PC-3 (cell line): ENCODE measurements at regions not wholly inside any gene's neighbourhood (a gene's known extent, or its start where the extent isn't known, plus 50 kb on each side); places are given as distances from the start of the nearest gene placed in this dataset.

Experiments
- ATAC-seq: fragments of 200-7000 bp; cut with Tn5 transposase; 2 replicates; pipeline ENCODE4 v1.9.1; 2020; ENCODE audit warnings: mild to moderate bottlenecking, moderate library complexity
- BruUV-seq: library from RNA; stranded (reverse); fragments of 400-500 nt; replicated peaks from 2 replicates; lab custom pipeline; 2021; lab: Mats Ljungman, UMichigan
- CTCF ChIA-PET: fragments of 300-600 bp; sonication (Branson Sonifier 250); formaldehyde crosslinking; loops from one replicate; lab custom pipeline; 2022; ENCODE audit warnings: antibody characterized with exemption; lab: Charles Lee
- POLR2A ChIA-PET: fragments of 300-600 bp; sonication (Branson Sonifier 250); formaldehyde crosslinking; loops from one replicate; lab custom pipeline; 2022; ENCODE audit warnings: antibody characterized with exemption; ENCODE audit not compliant: unreplicated experiment; lab: Charles Lee
- DNase-seq: peaks from one replicate; pipeline ENCODE4 v3.0.0-alpha.2; 2015
- H2AFZ ChIP-seq: fragments of 300-600 bp; sonication (generic); 2 replicates; pipeline ENCODE4 v1.6.0; 2016; ENCODE audit warnings: antibody characterized with exemption, low read length
- H3F3A ChIP-seq: fragments of 300-600 bp; sonication (generic); one replicate; pipeline ENCODE4 v1.6.0; 2017; ENCODE audit warnings: antibody characterized with exemption, low read length, control low read depth, mild to moderate bottlenecking; ENCODE audit not compliant: unreplicated experiment
- H3K27ac ChIP-seq: fragments of 300-600 bp; sonication (generic); 2 replicates; pipeline ENCODE4 v1.5.1; 2016; ENCODE audit warnings: mild to moderate bottlenecking, low read length
- H3K27me3 ChIP-seq: fragments of 300-600 bp; sonication (generic); 2 replicates; pipeline ENCODE4 v1.6.1; 2016; ENCODE audit warnings: low read length, mixed read lengths
- H3K36me3 ChIP-seq: fragments of 300-600 bp; sonication (generic); 2 replicates; pipeline ENCODE4 v1.6.1; 2016; ENCODE audit warnings: low read depth, mixed run types, low read length, mixed read lengths
- H3K4me1 ChIP-seq: fragments of 300-600 bp; sonication (generic); 2 replicates; pipeline ENCODE4 v1.5.1; 2016; ENCODE audit warnings: low read length; ENCODE audit not compliant: insufficient read depth
- H3K4me2 ChIP-seq: fragments of 300-600 bp; sonication (generic); 2 replicates; pipeline ENCODE4 v1.6.0; 2016; ENCODE audit warnings: low read length
- H3K4me3 ChIP-seq: fragments of 300-600 bp; sonication (generic); 2 replicates; pipeline ENCODE4 v1.5.1; 2016; ENCODE audit warnings: mild to moderate bottlenecking, low read length, mixed read lengths
- H3K79me2 ChIP-seq: fragments of 300-600 bp; sonication (generic); 2 replicates; pipeline ENCODE4 v1.6.1; 2017; ENCODE audit warnings: low read length, mixed read lengths
- H3K9ac ChIP-seq: fragments of 300-600 bp; sonication (generic); 2 replicates; pipeline ENCODE4 v1.6.0; 2016; ENCODE audit warnings: mild to moderate bottlenecking, low read length
- H3K9me2 ChIP-seq: fragments of 300-600 bp; sonication (generic); replicated peaks from 2 replicates; pipeline ENCODE4 v1.6.1; 2016; ENCODE audit warnings: mixed run types, low read length, mixed read lengths
- H3K9me3 ChIP-seq: fragments of 300-600 bp; sonication (generic); 2 replicates; pipeline ENCODE4 v1.6.1; 2016; ENCODE audit warnings: low read length, mixed read lengths
- H4K20me1 ChIP-seq: fragments of 300-600 bp; sonication (generic); 2 replicates; pipeline ENCODE4 v1.6.1; 2016; ENCODE audit warnings: low read length, mixed read lengths
- CTCF ChIP-seq: fragments of 300-600 bp; sonication (generic); conservative IDR thresholded peaks from 2 replicates; pipeline ENCODE4 v1.5.1; 2017; ENCODE audit warnings: antibody characterized with exemption, low read depth, mild to moderate bottlenecking, low read length
- EZH2 ChIP-seq: fragments of 300-600 bp; sonication (generic); IDR thresholded peaks from one replicate; pipeline ENCODE4 v1.6.1; 2017; ENCODE audit warnings: antibody characterized with exemption, mild to moderate bottlenecking, low read length; ENCODE audit not compliant: unreplicated experiment
- EZH2phosphoT487 ChIP-seq: fragments of 300-600 bp; sonication (generic); IDR thresholded peaks from 2 replicates; pipeline ENCODE4 v1.6.1; 2018; ENCODE audit warnings: mild to moderate bottlenecking, antibody characterized with exemption, low read length, borderline replicate concordance
- intact Hi-C: fragments of 100-400 bp; cut with micrococcal nuclease; formaldehyde crosslinking; loops from 2 replicates; pipeline ENCODE4 v1.9.0; 2023

- intact Hi-C loops: no loop called here
- no peaks in the 10 kb centered on the region for H3K9me2 ChIP-seq
- H3F3A ChIP-seq: no peaks in the 10 kb centered on the region
- H3K36me3 ChIP-seq: no peaks in the 10 kb centered on the region
- TF ChIP-seq EZH2phosphoT487 (no peak), EZH2 (no peak), CTCF (no peak)
- ATAC-seq: no peak
- CTCF ChIA-PET: no interaction called here
- POLR2A ChIA-PET: no interaction called here
- no peak overlapping the region for H3K4me3 ChIP-seq
- no peaks in the 10 kb centered on the region for H3K9me3 ChIP-seq
- H3K4me2 ChIP-seq: no peak overlapping the region
- peaks cover 13% of the 10 kb centered on the region for H3K4me1 ChIP-seq
- H3K9ac ChIP-seq: no peak overlapping the region
- no peak overlapping the region for H2AFZ ChIP-seq
- DNase-seq: no peak
- no peak overlapping the region for H3K27ac ChIP-seq
- H3K27me3 ChIP-seq: no peaks in the 10 kb centered on the region
- no TSS peak for BruUV-seq
- no peaks in the 10 kb centered on the region for H3K79me2 ChIP-seq
- no peaks in the 10 kb centered on the region for H4K20me1 ChIP-seq
Observed at GRCh38 chr1:208606959-208607358, 362.8 kb upstream of the PLXNA2 start.

- CTCF ChIA-PET: no interaction called here
- POLR2A ChIA-PET: no interaction called here
- Histone ChIP-seq H3K36me3 (no peaks in the 10 kb centered on the region), H3K9me3 (no peaks in the 10 kb centered on the region), H3K4me1 (peaks cover 13% of the 10 kb centered on the region), H3K27ac (no peak overlapping the region), H3K27me3 (no peaks in the 10 kb centered on the region), H3K79me2 (no peaks in the 10 kb centered on the region), H3K9ac (no peak overlapping the region), H3K9me2 (no peaks in the 10 kb centered on the region), H3F3A (no peaks in the 10 kb centered on the region), H3K4me2 (no peak overlapping the region), H4K20me1 (no peaks in the 10 kb centered on the region), H2AFZ (no peak overlapping the region), H3K4me3 (no peak overlapping the region)
- no TSS peak for BruUV-seq
- DNase-seq (no peak), ATAC-seq (no peak)
- TF ChIP-seq EZH2: no peak
- TF ChIP-seq EZH2phosphoT487: no peak
- TF ChIP-seq CTCF: no peak
- intact Hi-C loops: no loop called here
Observed at GRCh38 chr1:208607616-208608015, 363.4 kb upstream of the PLXNA2 start.

- H4K20me1 ChIP-seq: no peaks in the 10 kb centered on the region
- ChIA-PET POLR2A (no interaction called here), CTCF (no interaction called here)
- no TSS peak for BruUV-seq
- TF ChIP-seq CTCF: no peak
- TF ChIP-seq EZH2phosphoT487: no peak
- no peak for TF ChIP-seq EZH2
- no peak overlapping the region for H3K4me3 ChIP-seq
- no peak for DNase-seq
- H3K9me2 ChIP-seq: no peaks in the 10 kb centered on the region
- no peak overlapping the region for H3K4me2 ChIP-seq
- intact Hi-C loops: no loop called here
- no peaks in the 10 kb centered on the region for H3K79me2 ChIP-seq
- no peaks in the 10 kb centered on the region for H3K27me3 ChIP-seq
- H3K27ac ChIP-seq: no peak overlapping the region
- no peaks in the 10 kb centered on the region for H3K4me1 ChIP-seq
- no peak overlapping the region for H2AFZ ChIP-seq
- no peaks in the 10 kb centered on the region for H3F3A ChIP-seq
- no peak for ATAC-seq
- H3K9ac ChIP-seq: no peak overlapping the region
- H3K36me3 ChIP-seq: no peaks in the 10 kb centered on the region
- peaks cover 2% of the 10 kb centered on the region; the same call in 1 of the 2 replicates for H3K9me3 ChIP-seq
Observed at GRCh38 chr1:208614610-208615009, 370.4 kb upstream of the PLXNA2 start.
